Astrocyte of the cerebellum (primary cell): ENCODE measurements at regions not wholly inside any gene's neighbourhood (a gene's known extent, or its start where the extent isn't known, plus 50 kb on each side); places are given as distances from the start of the nearest gene placed in this dataset.

Experiments
- DNase-seq: peaks from one replicate; pipeline ENCODE4 v3.0.0-alpha.2; 2011; ENCODE audit warnings: low read depth
- H3K4me3 ChIP-seq: 2 replicates; pipeline ENCODE4 v1.5.1; 2011; ENCODE audit warnings: mild to moderate bottlenecking, low read depth, low read length, moderate library complexity
- CTCF ChIP-seq: IDR thresholded peaks from 2 replicates; pipeline ENCODE4 v1.5.1; 2012; ENCODE audit warnings: low read length, low read depth, moderate library complexity, mild to moderate bottlenecking; ENCODE audit errors: missing control alignments
- in situ Hi-C: cut with HindIII; loops from 2 replicates; pipeline ENCODE4 v1.10.0; 2017; ENCODE audit warnings: low sequenced_read_pairs

DNA sequence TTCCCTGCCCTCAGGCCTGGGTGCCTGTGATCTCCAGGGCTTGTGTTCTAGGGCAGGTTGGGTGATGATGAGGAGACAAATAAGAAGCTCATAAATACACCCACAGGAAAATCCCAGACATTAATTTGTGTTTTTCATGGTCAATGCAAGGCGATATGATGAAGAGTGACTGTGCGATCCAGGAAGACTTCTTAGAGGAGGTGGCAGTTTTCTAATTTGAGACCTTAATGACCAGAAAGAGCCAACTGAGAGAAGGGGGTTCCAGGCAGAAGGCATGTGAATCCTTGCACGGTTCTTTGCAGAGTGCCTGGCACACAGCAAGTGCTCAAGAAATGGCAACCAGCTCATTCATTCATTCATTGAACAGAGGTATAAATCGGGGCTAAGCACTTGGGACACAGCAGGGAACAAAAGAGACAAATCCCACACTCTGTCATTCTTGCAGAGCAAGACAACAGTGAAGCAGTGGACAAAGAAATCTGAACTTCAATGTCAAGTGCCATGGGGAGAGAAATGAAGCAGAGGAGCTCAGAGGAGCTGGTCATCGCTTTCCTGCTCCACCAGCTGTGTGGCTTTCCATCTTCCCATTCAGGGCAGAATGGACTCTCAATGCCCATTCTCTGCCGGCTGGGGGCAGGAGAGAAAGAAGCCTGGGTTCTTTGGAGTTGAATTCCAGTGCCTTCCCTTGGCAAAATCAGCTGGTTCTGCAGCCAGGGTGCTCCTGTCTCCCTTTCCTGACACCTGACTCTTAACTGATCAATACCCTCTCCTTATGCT, 128.3 kb downstream of the AACS start:
- no peak for DNase-seq
- in situ Hi-C loops = no loop called here
- TF ChIP-seq CTCF = peak; percentile 14
- H3K4me3 ChIP-seq = no peak overlapping the region

DNA sequence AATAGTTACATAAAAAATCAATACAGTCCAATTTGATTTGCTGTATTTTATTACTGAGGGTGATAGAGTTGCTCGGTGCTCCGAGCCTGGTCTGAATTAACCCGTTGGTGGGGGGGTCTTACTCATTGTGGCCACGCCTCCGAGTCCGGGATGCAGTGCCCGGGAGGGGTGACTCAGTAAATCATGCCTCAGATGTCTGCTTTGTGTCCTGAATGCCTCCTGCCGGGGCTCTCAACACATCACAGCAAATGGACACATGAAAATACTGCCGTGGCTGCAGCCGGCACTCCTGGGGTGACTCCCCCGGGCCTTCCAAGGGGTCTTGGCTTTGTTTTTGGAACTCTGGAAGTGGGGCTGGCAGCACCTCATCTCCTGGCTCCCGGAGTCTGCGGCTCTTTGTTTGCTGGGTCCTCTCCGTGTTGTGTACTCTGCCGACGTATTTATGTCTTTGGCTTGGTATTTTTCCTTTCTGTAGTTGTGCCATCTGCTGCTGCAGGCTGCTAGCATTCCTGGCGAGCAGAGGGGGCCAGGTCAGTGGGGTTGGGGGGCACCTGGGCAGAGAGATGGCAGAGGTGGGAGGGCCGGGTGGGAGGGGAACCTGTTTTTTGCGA, 129.0 kb downstream of the AACS start:
- in situ Hi-C loops = no loop called here
- TF ChIP-seq CTCF = peak; percentile 4
- H3K4me3 ChIP-seq = peak overlapping the region; percentile 18
- peak; percentile 16 for DNase-seq

- peak; percentile 16 for DNase-seq
- in situ Hi-C loops = no loop called here
- H3K4me3 ChIP-seq = no peak overlapping the region
- TF ChIP-seq CTCF = no peak
Observed at GRCh38 chr12:125194987-125195386, 129.8 kb downstream of the AACS start.

DNA sequence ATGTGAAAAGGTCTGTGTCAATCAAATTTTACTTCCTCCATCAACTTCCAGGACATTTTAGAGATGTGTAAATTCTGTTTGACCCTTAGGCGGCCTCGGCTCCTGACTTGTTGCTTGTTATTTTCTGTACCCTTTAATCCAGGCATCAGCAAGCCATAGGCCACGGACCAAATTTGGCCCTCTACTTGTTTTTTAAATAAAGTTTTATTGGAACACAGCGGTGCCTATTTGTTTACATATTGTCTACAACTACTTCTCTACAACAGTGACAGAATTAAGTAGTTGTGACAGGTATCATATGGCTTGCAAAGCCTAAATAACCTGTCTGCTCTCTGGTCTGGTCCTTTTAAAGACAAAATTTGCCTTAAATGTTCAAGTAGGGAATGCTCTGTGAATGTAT, 132.1 kb downstream of the AACS start:
- in situ Hi-C loops = no loop called here
- TF ChIP-seq CTCF = no peak
- H3K4me3 ChIP-seq = no peak overlapping the region
- DNase-seq = no peak

GRCh38 chr12:125198652-125199051, 133.4 kb downstream of the AACS start:
- H3K4me3 ChIP-seq = no peak overlapping the region
- TF ChIP-seq CTCF = no peak
- no peak for DNase-seq
- in situ Hi-C loops = no loop called here

GRCh38 chr12:125201090-125201489, 135.9 kb downstream of the AACS start:
- in situ Hi-C loops = no loop called here
- no peak for DNase-seq
- no peak for TF ChIP-seq CTCF
- no peak overlapping the region for H3K4me3 ChIP-seq
